H4 (cell line): ENCODE measurements at regions not wholly inside any gene's neighbourhood (a gene's known extent, or its start where the extent isn't known, plus 50 kb on each side); places are given as distances from the start of the nearest gene placed in this dataset.
"Not testable (repeated sequence)": the region's sequence is repeated elsewhere in the genome, so short reads cannot be mapped to it uniquely, and the experiment has no call there.

Source experiments
- DNase-seq: peaks from one replicate; pipeline ENCODE4 v3.0.0-alpha.2; 2015; ENCODE audit warnings: low spot score

DNA sequence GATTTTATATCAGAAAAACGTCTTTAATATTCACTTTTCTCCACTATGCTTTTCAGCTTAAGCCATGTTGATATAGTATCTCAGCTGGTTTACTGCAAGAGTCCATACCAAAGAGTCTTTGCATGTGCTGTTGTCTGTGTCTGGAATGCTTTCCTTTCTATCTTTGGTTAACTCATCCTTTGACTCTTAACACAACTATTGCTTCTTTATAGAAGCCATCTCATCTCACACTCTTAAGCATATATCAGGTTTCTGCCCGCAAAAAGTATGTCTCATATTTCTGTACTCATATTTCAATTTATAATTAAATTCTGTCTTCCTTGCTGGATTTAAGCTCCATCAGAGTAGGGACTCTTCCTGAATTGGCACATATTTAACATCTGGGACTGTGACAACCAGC lies 220.9 kb upstream of the KCNK2 start:
- DNase-seq: no peak

DNA sequence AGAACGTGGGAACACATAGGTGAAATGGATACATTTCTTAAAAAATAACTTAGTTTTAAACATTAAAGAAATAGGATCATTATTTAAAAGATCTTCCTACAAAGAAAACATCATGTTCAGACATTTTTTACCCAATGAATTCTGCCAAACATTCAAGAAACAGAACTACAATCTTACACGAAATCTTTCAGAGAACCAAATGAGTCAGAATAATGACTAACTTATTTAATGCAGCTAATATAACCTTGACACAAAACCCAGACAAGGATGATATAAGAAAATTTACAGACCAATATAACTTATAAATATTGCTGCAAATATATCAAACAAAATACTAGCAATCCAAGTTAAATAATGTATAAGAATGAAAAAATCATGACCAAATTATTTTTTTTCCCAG lies 220.1 kb upstream of the KCNK2 start:
- no peak for DNase-seq

DNA sequence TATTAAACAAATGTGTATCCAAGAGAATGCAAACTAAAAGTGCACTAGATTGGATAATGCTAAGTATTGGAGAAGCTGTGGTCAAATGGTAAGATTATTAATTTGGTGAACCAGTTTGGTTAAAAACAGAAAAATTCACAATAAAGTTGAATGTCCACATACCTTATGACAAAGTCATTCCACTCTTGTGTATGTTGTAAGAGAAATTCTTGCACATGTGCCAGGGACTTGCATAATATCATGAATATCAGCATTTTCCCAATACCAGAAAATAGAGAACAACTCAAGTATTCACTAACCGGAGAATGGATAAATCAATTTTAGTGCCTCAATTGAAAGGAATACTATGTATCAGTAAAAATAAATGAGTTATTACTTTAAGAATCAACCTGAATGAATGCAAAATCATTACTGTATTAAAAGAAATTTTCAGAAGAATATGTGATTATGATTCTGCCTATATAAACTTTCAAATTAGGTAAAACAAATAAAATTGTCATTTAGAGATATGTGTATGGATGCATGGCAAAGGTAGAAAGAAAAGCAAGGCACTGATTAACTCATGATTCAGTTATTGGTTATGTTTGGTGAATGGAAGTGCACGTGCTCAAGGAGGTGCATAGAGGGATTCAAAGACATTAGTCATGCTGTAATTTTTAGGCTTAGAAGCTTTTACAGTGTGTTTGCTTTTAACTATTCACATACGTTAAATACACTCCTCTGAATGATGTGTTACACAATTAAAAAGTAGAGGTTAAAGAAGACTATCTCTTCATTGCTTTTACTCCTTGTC lies 217.4 kb upstream of the KCNK2 start:
- DNase-seq: no peak

DNA sequence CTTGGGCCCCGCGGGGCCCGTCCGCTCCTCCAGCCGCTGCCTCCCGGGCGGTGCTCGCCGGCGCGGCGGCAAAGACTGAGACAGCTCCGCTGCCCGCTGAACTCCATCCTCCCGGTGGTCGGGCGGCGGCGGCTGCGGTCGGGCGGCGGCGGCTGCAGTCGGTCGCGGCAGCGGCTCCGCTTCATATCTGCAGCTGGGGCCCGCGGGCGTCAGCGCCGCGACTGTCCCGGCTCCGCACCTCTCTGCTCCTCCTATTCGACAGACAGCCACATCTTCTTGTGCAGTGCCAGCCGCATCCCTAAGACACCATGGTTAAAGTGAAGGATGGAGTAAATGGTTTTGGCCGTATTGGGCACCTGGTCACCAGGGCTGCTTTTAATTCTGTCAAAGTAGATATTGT lies 212.1 kb upstream of the KCNK2 start:
- not testable (repeated sequence) for DNase-seq

DNA sequence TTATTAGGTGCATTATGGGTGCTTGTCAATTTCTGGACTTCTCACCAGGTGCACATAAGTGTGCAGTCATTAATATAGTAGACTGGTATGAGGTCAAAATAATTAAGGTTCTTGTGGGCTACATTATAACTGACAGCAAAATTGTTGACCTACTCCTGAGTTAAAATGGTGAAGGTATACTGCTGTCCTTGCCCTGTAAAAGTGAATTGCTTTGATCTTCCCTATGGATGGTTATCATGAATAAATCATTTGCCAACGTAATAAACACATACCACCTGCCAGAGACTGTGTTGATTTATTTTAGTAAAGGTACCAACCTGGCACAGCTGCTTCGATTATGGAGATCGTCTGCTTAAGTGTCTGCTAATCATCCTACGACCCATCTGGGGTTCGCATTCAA lies 201.6 kb upstream of the KCNK2 start:
- no peak for DNase-seq

DNA sequence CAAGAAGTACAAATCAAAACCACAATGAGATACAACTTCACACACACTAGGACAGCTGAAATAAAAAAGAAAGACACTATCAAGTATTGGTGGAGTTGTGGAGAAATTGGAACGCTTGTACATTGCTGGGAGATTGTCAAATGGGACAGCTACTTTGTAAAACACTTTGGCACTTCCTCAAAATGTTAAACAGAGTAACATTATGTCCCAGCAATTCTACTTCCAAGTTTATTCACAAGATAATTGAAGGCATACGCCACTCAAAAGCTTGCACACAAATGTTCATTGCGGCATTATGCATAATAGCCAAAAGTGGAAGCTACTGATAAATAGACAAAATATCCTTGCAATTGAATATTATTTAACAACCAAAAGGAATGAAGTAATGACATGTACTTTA lies 199.9 kb upstream of the KCNK2 start:
- no peak for DNase-seq

DNA sequence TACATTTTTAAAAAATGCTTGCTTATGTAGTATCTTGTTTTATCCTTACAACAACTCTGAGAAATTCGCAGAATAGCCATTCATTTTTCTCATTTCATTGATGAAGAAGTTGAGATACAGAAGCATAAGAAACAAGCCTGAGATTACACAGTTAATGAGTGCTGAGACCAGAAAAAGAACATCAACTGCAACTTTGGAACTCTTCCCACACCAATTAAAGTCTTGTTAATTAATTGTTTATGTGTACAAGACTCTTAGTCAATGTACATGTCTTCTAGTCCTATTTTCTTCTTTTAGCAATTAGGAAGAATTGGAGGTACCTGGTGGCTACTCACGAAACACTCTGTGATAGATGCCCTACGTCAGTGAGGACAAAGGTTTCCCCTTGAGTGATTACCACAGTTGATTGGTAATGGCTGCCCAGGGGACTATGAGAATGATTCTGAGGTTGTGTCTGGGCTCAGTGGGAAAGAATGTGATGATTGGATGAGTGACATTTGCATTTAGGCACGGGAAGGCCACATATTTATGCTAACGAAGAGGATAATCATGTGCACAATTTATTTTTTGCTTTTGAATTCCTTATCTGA lies 187.4 kb upstream of the KCNK2 start:
- no peak for DNase-seq

DNA sequence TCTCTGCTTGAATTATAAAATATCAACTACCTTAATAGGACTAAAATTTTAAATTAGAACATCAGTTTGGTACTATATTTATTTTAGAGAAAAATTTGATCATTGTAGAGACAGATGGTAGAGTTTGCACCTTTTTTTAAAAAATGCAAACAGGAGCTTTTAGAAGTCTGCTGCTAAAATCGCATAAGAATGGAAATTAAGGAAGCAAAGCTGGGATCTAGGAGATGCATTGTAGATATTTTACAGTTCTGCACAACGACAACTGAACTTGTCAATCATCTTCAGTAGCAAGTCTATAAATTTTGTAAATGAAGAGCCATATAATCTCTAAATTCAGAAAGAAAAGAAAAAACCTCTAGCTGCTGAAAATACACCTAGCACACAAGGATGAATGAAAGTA lies 185.6 kb upstream of the KCNK2 start:
- DNase-seq: no peak

DNA sequence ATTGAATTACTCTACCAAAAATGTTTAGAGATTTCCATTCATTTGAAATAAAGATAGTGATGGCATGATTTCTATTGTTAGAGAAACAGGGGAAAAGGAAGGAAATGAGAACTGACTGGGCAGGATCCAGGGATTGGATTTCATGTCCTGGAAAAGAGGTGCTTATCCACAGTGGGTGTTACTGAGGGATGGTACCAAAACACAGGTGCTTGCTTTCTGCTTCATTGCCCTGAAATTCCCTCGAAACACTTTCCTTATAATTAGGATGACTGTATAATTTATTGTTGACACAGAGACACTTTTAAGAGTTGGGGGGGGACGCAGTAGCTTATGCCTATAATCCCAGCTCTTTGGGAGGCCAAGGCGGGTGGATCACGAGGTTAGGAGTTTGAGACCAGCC lies 185.0 kb upstream of the KCNK2 start:
- DNase-seq: no peak

DNA sequence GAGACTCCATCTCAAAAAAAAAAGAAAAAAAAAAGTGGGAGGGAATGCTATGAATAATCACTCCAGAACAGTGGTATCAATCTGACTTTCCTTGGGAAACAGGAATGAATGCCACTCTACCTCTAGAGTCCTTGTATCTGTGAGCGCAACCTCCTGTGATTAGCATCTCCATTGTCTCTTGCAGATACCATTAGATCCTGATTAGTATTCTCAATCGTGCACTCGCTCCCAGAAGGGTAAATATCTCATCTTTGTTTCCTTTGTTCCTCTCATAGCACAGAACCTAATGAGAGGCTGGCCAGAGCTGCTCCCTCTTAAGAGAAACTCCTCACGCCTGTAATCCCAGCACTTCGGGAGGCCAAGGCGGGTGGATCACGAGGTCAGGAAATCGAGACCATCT lies 184.4 kb upstream of the KCNK2 start:
- no peak for DNase-seq

DNA sequence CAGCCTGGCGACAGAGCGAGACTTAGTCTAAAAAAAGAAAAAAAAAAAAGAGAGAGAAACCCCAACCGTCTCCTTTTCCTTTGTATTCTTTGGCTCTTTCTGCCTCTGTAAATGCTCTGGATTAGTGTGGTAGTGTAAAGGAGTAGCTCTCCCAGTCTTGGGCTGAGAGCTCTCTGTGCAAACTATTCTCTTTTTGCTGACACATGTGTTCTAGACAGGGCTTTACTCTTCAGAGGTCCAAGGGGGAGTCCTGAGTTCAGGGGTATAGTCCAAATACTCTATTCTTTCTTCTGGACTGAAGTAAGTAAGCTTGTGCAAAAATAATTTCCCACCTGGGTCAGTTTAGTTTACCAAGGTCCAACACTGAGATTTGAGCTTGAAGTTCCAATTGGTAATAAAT lies 183.8 kb upstream of the KCNK2 start:
- DNase-seq: no peak

DNA sequence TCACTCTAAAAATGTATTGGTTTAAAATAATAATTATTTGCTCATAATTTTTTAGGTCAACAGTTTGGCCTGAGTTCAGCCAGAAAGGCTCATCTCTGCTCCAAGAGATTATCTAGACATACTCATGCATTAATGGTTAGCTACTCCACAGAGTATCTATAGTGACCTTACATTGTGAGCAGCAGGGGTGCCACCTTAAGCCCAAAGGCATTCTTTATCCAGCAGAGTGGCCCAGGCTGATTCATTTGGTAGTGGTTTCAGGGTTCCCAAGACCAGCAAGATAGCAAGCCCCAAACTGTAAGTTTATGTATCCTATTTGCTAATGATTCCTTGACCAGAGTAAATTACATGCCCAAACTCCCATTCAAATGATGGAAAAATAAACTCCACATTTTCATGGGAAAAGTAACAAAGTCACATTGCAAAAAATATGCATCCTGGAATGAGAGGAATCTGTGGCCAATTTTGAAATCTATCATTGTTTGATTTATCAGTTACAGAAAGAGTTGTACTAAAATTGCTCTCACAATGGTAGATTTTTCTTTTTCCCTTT lies 182.6 kb upstream of the KCNK2 start:
- DNase-seq: no peak

DNA sequence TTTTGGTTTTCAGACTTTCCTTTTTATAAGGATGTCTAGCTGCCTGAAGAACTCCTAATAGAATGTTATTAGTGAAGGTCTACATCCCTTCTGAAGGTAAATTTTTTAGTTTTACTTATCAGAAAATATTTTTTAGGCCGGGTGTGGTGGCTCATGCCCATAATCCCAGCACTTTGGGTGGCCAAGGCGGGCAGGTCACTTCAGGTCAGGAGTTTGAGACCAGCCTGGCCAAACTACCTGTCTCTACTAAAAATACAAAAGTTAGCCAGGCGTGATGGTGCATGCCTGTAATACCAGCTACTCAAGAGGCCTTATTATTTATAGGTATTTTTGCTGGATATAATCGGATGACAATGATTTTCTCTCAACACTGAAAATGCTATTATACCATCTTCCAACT lies 181.9 kb upstream of the KCNK2 start:
- no peak for DNase-seq

DNA sequence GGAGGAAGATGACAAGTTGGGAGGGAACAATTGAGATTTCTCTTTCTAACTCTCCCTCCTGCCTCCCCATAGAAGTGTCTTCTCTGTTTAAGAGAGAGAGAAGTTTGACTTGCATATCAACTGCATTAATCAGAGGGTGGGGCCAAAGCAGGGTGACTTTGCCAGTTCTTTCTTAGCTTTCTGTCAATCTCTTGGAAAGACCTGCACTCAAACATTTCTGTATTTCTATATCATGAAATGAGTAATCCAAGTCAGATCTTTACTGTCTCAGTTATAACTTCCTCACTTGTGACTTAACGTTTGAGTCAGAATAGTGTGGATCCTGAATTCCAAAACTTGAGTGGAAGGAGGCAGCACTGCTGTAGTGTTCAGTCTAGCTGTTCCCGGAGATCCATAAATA lies 180.8 kb upstream of the KCNK2 start:
- no peak for DNase-seq

DNA sequence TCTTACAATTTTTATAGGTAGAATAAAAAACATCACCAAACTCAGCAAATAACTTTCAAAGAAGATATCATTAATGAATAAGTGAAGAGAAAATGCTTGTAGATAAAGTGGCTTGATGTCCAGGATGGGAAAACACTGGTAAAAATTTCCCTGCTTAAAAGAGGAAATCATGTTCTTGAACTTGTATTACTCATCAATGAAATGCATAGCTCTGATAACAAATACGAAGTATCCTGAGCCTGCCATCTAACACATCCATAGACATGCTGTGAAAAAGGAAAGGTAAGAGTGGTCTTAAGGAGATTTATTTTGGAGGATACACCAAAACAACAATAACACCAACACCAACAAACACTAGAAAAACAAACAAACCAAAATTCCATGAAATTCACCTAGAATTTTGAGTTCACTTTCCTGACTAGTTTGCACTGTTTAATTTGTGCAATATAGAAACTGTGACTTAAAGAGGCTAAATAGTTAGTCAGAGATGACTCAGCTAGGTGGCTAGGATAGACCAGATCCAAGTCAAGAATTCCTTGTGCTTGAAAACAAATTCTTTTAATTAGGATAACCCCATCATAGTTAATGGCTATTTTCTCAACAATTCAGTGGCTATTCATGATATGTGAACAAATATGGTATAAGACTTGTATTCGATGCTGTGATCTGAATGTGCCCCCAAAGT lies 179.8 kb upstream of the KCNK2 start:
- no peak for DNase-seq

DNA sequence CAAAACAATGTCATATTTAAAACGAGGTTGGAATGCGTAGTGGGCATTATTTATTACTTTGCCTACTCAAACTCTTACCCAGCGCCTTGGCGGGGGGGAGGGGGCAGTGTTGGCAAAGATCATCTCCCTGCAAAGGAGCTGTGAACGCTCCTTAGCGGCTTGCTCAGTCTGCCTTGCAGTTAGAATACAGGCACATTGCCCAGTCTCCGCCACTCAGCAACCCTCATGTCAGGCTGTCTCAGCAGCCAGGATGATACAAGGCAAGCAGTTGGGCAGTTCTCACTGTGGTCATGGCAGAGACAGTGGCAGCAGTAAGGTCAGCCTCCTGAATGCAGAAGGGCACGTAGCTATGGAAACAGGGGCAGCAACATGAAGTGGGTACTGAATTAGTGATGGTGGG lies 170.4 kb upstream of the KCNK2 start:
- no peak for DNase-seq

DNA sequence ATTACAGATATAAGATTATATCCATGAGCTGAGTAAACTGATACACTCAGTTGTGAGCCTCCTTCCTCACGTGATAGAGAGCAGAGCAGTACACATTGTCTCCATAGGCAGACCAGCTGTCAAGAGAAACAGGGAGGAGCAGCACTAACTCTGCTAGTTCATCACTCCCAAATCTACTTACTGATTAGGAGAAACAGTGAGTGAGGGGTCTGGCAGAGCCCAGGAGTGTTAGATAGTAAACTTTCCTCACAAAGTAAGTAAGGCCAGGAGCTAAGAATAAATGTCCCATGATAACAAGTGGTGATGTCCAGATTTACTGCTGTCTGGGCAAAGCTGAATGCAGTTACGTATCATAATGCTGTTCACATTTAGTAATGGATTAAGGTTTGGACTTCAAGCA lies 168.6 kb upstream of the KCNK2 start:
- DNase-seq: no peak

DNA sequence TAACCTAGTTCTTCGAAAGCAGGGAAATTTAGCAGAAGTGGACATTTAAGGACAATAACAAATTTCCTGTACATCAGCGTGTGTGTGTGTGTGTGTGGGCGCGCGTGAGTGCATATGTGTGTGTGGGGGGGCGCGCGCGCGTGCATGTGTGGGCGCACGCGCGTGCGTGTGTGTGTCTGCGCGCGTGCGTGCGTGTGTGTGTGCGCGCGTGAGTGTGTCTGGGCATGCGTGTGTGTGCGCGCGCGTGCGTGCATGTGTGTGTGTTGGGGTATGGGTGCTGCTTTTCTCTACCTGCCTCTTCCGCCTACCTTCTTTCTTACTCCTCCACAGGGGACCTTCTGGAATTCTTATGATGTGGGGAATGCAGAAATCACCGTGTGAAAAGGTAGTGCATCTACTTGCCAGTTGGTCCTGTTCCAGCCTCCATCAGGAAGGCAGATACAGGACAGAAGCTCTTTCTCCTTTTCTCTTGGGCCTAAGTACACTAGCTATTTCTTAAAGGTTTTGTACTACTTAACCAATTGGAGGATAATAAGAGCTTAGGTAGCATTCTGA lies 165.4 kb upstream of the KCNK2 start:
- DNase-seq: no peak

DNA sequence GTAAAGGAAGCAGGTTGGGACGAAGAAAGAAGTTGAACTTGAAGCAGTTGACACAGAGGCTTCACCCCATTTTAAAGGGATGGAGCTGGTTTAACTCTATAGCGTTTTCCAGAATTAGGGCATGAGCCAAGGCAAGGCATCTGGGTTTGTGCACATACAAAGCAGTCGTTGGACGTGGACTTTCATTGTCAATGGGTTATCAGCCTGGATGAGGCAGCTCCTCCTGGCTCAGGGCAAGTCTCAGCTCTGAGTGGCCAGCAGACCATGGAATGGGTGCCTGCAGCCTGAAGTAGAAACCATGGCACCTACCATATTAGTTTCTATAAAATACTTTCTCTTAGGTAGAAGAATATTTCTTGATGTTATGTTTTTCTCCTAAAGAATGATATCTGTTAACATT lies 163.8 kb upstream of the KCNK2 start:
- DNase-seq: no peak

DNA sequence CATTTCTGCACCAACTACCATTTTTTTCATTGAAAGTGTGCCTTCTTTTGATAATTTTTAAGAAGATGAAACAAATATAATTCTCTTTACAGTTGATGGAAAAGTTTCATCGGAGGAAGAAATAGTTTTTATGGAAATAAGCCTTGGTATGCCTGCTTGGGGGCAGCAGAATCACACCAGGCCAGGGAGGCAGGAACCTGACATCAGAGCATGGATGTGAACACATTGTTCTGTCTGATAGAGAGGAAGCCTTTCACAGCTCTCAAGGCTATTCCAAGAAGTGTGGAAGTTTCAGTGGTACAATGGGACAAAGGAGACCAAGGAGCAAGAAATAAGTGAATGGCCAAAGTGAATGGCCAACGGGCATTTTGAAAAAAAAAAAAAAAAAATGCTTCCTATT lies 162.2 kb upstream of the KCNK2 start:
- DNase-seq: no peak

DNA sequence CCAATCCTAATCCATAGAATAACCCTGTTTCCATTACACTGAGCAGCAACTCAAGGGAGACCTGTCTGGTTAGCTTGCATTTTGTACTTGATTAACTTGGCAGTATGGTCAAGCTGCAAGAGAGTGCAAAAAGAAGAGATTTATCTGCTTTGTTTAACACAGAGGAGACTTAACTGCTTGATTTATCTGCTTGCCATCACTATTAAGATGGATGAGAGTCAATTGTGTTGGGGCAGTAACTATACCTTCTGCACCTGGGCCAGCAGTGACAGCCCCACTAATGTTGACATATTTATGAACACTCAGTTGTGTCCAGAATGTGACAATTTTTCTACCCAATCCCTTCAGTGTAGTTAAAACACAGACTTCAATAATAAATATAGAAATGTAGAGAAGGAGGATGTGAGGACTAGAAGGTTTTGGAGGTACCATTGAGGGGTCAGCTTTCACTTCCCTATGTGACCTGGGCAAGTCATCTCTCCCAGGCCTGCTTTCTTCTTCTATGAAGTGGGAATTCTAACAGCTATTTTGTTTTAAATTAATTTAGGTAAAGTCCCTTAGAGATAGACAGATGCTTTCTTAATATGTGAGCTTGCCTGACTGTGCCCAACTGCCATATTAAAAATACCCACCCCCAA lies 159.1 kb upstream of the KCNK2 start:
- no peak for DNase-seq

DNA sequence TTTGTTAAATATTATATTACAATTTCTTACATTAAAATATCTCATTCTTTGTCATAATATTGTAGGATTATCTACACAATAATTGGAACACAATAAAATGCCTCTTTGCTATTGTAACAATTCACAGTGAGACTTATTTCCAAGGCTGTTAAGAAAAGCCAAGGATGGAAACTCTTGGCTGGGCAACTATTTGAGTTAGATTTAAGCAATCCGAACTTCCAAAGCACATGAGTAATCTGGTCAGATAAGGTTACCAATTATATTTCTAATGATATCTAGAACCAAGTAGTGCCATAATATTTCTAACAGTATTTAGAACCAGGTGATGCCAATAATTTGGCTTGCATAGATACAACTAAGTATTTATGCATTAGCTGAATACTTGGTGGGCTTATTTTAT lies 154.7 kb upstream of the KCNK2 start:
- no peak for DNase-seq
